ENCODE measurements at regions not wholly inside any gene's neighbourhood (a gene's known extent, or its start where the extent isn't known, plus 50 kb on each side); places are given as distances from the start of the nearest gene placed in this dataset.

DNA sequence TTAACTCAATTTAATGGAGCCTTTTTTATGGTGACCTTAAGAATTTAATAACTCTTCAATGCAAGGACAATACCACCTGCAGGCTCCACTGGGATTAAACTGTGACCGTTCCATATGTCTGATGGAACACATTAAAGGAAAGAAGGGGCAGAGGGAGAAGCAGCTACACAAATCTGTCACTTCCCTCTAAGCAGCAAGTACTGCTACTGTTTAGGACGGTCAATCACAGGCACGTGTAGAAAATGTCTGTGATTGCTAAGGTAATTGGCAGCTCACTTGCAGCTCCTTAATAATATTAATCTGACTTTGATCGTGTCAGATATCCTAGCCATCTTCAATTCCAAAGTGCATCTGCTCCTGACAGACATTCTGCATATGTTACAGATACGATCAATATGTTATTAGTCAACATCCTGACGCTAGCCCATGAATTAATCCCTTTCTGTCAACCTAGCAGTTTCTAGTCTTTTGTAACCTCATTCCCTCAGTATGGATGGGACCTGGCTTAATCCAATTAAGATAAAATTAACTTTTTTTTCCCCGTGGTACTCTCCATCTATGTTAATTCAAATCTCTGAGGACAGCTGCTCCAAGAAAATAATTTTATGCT, 1012.4 kb downstream of the AMY1C start:
- no peak for DNase-seq (ENCODE audit: extremely low read depth, insufficient read length)
- Histone ChIP-seq H3K4me3 (replicated peaks; ENCODE audit: low read depth, low read length) (no peak overlapping the region), H3K27me3 (replicated peaks; ENCODE audit: control insufficient read depth, insufficient read depth, low read length) (no peaks in the 10 kb centered on the region), H3K36me3 (ENCODE audit: control insufficient read depth, insufficient read depth, low read length) (no peaks in the 10 kb centered on the region)
- TF ChIP-seq, protein P1, sequence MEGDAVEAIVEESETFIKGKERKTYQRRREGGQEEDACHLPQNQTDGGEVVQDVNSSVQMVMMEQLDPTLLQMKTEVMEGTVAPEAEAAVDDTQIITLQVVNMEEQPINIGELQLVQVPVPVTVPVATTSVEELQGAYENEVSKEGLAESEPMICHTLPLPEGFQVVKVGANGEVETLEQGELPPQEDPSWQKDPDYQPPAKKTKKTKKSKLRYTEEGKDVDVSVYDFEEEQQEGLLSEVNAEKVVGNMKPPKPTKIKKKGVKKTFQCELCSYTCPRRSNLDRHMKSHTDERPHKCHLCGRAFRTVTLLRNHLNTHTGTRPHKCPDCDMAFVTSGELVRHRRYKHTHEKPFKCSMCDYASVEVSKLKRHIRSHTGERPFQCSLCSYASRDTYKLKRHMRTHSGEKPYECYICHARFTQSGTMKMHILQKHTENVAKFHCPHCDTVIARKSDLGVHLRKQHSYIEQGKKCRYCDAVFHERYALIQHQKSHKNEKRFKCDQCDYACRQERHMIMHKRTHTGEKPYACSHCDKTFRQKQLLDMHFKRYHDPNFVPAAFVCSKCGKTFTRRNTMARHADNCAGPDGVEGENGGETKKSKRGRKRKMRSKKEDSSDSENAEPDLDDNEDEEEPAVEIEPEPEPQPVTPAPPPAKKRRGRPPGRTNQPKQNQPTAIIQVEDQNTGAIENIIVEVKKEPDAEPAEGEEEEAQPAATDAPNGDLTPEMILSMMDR (IDR thresholded peaks at IDR 0.05; ENCODE audit: insufficient read depth, low read length, poor library complexity, severe bottlenecking) = no peak

DNA sequence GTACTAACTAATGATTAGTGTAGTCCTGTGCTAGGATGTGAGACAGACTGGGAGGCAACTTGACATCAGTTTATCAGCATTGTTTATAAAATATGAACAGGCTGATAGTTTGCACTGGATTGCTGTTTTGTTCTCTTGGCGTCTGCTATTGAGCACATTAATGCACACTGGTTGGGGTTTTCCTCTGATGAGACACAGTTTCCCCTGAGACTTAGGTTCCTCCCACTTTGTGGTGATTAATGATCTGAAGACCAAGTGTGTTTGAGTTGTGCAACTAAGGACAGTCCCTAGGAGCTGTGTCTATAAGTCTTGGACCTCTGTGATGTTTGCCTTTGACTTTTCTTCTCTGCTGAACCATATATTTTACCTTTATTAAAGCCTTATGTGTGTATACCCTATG, 1015.4 kb downstream of the AMY1C start:
- Histone ChIP-seq H3K4me3 (replicated peaks; ENCODE audit: low read depth, low read length) (no peak overlapping the region), H3K36me3 (ENCODE audit: control insufficient read depth, insufficient read depth, low read length) (no peaks in the 10 kb centered on the region), H3K27me3 (replicated peaks; ENCODE audit: control insufficient read depth, insufficient read depth, low read length) (no peaks in the 10 kb centered on the region)
- no peak for DNase-seq (ENCODE audit: extremely low read depth, insufficient read length)
- TF ChIP-seq, protein P1 (IDR thresholded peaks at IDR 0.05; ENCODE audit: insufficient read depth, low read length, poor library complexity, severe bottlenecking) = no peak

DNA sequence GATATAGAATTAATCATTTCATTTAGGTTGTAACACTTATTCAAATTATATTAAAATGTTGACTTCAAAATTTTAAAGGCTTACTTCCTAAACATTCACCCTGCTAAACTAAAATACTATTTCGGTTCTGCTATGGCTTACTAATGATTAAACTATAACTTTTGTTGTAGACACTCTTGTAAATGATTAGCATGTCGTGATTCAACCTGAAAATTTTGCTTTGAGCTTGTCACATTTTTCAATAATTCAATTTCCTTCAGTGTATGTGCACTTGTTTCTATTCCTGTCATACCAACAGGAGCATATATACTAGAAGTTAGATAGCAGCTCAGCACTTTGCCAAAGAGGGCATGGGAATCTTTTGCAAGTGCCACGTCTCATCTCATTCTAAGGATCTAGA, 1018.8 kb downstream of the AMY1C start:
- no peaks in the 10 kb centered on the region for H3K36me3 ChIP-seq (ENCODE audit: control insufficient read depth, insufficient read depth, low read length)
- TF ChIP-seq, protein P1 (IDR thresholded peaks at IDR 0.05; ENCODE audit: insufficient read depth, low read length, poor library complexity, severe bottlenecking) = no peak
- no peak for DNase-seq (ENCODE audit: extremely low read depth, insufficient read length)

DNA sequence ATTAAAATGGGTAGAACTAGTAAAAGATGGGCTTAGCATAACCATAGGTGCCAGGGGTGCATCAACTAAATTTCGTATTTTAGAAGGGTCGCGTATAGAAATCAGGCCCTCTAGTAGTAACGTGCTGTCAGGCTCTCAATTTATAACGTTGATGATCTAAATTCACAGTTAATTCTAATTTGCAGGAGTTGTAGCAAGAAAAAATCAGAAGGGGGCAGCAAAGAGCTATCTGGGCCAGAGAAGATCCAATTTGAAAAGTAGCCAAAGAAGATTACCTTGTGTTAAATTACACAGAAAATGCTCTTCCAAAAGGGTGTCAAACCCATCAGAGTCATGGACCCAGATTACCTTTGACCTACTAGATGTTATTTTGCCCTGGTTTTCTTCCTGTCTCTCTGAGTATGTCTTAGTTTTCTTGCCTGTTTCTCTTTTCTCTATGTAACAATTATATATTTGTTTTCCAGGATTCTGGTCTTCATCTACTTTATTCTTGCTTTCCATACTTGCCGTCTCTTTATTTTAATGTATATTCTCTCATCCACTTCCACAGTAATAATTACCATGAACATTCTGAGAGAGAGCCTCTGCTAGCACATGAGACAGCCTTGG, 1030.9 kb downstream of the AMY1C start:
- Histone ChIP-seq H3K4me3 (replicated peaks; ENCODE audit: low read depth, low read length) (no peak overlapping the region), H3K36me3 (ENCODE audit: control insufficient read depth, insufficient read depth, low read length) (no peaks in the 10 kb centered on the region), H3K27me3 (replicated peaks; ENCODE audit: control insufficient read depth, insufficient read depth, low read length) (no peaks in the 10 kb centered on the region)
- TF ChIP-seq, protein P1 (IDR thresholded peaks at IDR 0.05; ENCODE audit: insufficient read depth, low read length, poor library complexity, severe bottlenecking) = peak; percentile 77
- no peak for DNase-seq (ENCODE audit: extremely low read depth, insufficient read length)

More for the DNA sequence above, 1018.8 kb downstream of the AMY1C start:
- Histone ChIP-seq H3K4me3 (replicated peaks; ENCODE audit: low read depth, low read length) (no peak overlapping the region), H3K27me3 (replicated peaks; ENCODE audit: control insufficient read depth, insufficient read depth, low read length) (no peaks in the 10 kb centered on the region)

DNA sequence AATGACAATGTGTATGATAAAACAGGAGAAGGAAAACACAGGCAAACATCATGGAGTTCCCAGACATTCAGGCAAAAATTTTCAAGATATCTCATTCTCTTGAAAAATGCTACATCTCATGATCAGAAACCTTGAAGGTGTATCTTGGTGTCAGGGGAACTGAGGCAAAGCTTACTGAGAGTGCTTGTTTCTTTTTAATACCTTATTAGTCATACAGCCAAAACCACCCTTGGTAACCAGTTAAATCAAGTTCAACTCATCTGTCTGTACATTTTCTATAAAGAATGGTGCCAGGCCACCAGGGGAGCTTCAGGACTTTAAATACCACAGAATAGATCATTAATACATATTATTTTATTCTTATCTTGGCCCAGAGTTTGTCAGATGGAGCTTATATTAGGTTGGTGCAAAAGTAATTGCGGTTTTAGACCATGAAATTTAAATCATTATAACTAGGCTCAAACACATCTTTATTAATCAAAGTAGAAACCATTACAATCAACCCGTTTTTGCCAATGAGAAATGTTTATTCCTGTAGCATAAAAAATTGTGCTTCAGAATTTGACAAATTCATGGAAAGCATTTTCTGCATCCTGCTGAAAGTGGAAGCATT, 1036.0 kb downstream of the AMY1C start:
- TF ChIP-seq, protein P1 (IDR thresholded peaks at IDR 0.05; ENCODE audit: insufficient read depth, low read length, poor library complexity, severe bottlenecking) = no peak
- DNase-seq (ENCODE audit: extremely low read depth, insufficient read length) = no peak
- Histone ChIP-seq H3K4me3 (replicated peaks; ENCODE audit: low read depth, low read length) (no peak overlapping the region), H3K36me3 (ENCODE audit: control insufficient read depth, insufficient read depth, low read length) (no peaks in the 10 kb centered on the region), H3K27me3 (replicated peaks; ENCODE audit: control insufficient read depth, insufficient read depth, low read length) (no peaks in the 10 kb centered on the region)
